H1 (cell line): ENCODE measurements at regions not wholly inside any gene's neighbourhood (a gene's known extent, or its start where the extent isn't known, plus 50 kb on each side); places are given as distances from the start of the nearest gene placed in this dataset.

ENCODE experiments used
- CTCF ChIA-PET: fragments of 300-600 bp; sonication (Branson Sonifier 250); formaldehyde crosslinking; loops from one replicate; lab custom pipeline; 2021; ENCODE audit not compliant: partially characterized antibody; lab: Charles Lee
- POLR2A ChIA-PET: fragments of 300-600 bp; sonication (Branson Sonifier 250); formaldehyde crosslinking; loops from one replicate; lab custom pipeline; 2021; ENCODE audit warnings: inconsistent platforms; ENCODE audit not compliant: partially characterized antibody; lab: Charles Lee
- DNase-seq, 2 experiments: peaks; one replicate each; pipeline versions ENCODE4 v3.0.0 to v3.0.0-alpha.2; 2010 to 2022; ENCODE audit warnings: low spot score in 2 of 2, low read depth in 1 of 2, mixed read lengths in 1 of 2
- FAIRE-seq: peaks from 2 replicates; lab custom pipeline; 2011; peaks lifted over from hg19 to GRCh38; lab: Jason Lieb, UNC
- H2AFZ ChIP-seq: 2 replicates; pipeline ENCODE4 v1.8.1; 2012; ENCODE audit warnings: low read length, inconsistent platforms
- H2AK5ac ChIP-seq: 2 replicates; pipeline ENCODE4 v1.6.1; 2013; ENCODE audit warnings: low read depth, low read length
- H2BK120ac ChIP-seq: replicated peaks from 2 replicates; pipeline ENCODE3; 2013; ENCODE audit warnings: low read depth, low read length, inconsistent platforms
- H2BK12ac ChIP-seq: 2 replicates; pipeline ENCODE4 v1.6.1; 2013; ENCODE audit warnings: low read depth, low read length
- H2BK15ac ChIP-seq: 2 replicates; pipeline ENCODE4 v1.6.1; 2013; ENCODE audit warnings: low read length
- H2BK20ac ChIP-seq: 2 replicates; pipeline ENCODE4 v1.6.1; 2013; ENCODE audit warnings: low read length
- H2BK5ac ChIP-seq: 2 replicates; pipeline ENCODE4 v1.6.1; 2013; ENCODE audit warnings: low read depth, low read length
- H3K14ac ChIP-seq: 2 replicates; pipeline ENCODE4 v1.6.1; 2013; ENCODE audit warnings: inconsistent platforms; ENCODE audit not compliant: insufficient read length
- H3K18ac ChIP-seq: 2 replicates; pipeline ENCODE4 v1.6.1; 2013; ENCODE audit warnings: low read length; ENCODE audit errors: extremely low read depth
- H3K23ac ChIP-seq: 2 replicates; pipeline ENCODE4 v1.6.1; 2013; ENCODE audit warnings: inconsistent platforms; ENCODE audit not compliant: insufficient read length
- H3K23me2 ChIP-seq: 2 replicates; pipeline ENCODE4 v1.6.1; 2013; ENCODE audit warnings: low read depth, low read length
- H3K27ac ChIP-seq: 2 replicates; pipeline ENCODE4 v1.6.1; 2011; ENCODE audit warnings: low read depth, low read length, inconsistent platforms
- H3K27me3 ChIP-seq, 4 experiments: replicated peaks in 1 of 4; 1 replicate in 1 of 4; 2 replicates in 3 of 4; pipeline versions ENCODE4 v1.6.1 to v1.8.1; 2011 to 2013; ENCODE audit warnings: low read length in 3 of 4, mild to moderate bottlenecking in 3 of 4, inconsistent platforms in 2 of 4, mixed read lengths in 2 of 4, moderate library complexity in 1 of 4; ENCODE audit not compliant: control insufficient read depth in 3 of 4, insufficient read depth in 3 of 4; ENCODE audit errors: extremely low read depth in 1 of 4
- H3K36me3 ChIP-seq, 4 experiments: 2 replicates each; pipeline versions ENCODE4 v1.6.1 to v1.8.1; 2011 to 2013; ENCODE audit warnings: mild to moderate bottlenecking in 4 of 4, low read length in 3 of 4, moderate library complexity in 2 of 4, control low read depth in 1 of 4, inconsistent platforms in 1 of 4; ENCODE audit not compliant: insufficient read depth in 4 of 4, control insufficient read depth in 2 of 4
- H3K4ac ChIP-seq: replicated peaks from 2 replicates; pipeline ENCODE3; 2013; ENCODE audit warnings: low read length, low read depth, mixed read lengths, inconsistent platforms; ENCODE audit not compliant: insufficient read length
- H3K4me1 ChIP-seq, 4 experiments: replicated peaks in 1 of 4; 1 replicate in 1 of 4; 2 replicates in 3 of 4; pipeline versions ENCODE4 v1.6.1 to v1.8.1; 2011 to 2013; ENCODE audit warnings: low read length in 3 of 4, inconsistent platforms in 2 of 4, mixed read lengths in 1 of 4; ENCODE audit not compliant: insufficient read depth in 4 of 4, control insufficient read depth in 3 of 4
- H3K4me2 ChIP-seq, 2 experiments: 2 replicates each; pipeline versions ENCODE4 v1.6.1 to v1.8.1; 2011 to 2013; ENCODE audit warnings: low read depth in 2 of 2, low read length in 2 of 2, control low read depth in 1 of 2, inconsistent platforms in 1 of 2, mild to moderate bottlenecking in 1 of 2; ENCODE audit not compliant: insufficient read depth in 1 of 2
- H3K4me3 ChIP-seq, 4 experiments: fragments of 200-600, 300-600 bp in 1 of 4; sonication (generic), shearing (Covaris generic), sonication (Bioruptor Twin) in 1 of 4; 2 replicates each; pipeline versions ENCODE4 v1.5.1 to v1.8.1; 2011 to 2016; ENCODE audit warnings: low read length in 4 of 4, low read depth in 3 of 4, control low read depth in 2 of 4, inconsistent platforms in 2 of 4, mild to moderate bottlenecking in 2 of 4, mixed read lengths in 1 of 4, moderate library complexity in 1 of 4; ENCODE audit not compliant: insufficient read depth in 2 of 4; ENCODE audit errors: extremely low read depth in 1 of 4
- H3K56ac ChIP-seq: replicated peaks from 2 replicates; pipeline ENCODE3; 2013; ENCODE audit warnings: low read depth, mild to moderate bottlenecking, mixed read lengths, low read length, inconsistent platforms; ENCODE audit not compliant: insufficient read length
- H3K79me1 ChIP-seq: 2 replicates; pipeline ENCODE4 v1.6.1; 2013; ENCODE audit warnings: low read depth, low read length, control low read depth
- H3K79me2 ChIP-seq, 2 experiments: 2 replicates each; pipeline versions ENCODE4 v1.6.1 to v1.8.1; 2012 to 2013; ENCODE audit warnings: low read length in 2 of 2, mild to moderate bottlenecking in 2 of 2, inconsistent platforms in 1 of 2; ENCODE audit not compliant: insufficient read depth in 2 of 2, control insufficient read depth in 1 of 2
- H3K9ac ChIP-seq, 4 experiments: replicated peaks in 1 of 4; 1 replicate in 1 of 4; 2 replicates in 3 of 4; pipeline versions ENCODE4 v1.6.1 to v1.8.1; 2011 to 2013; ENCODE audit warnings: low read depth in 3 of 4, low read length in 3 of 4, control low read depth in 2 of 4, mild to moderate bottlenecking in 2 of 4, moderate library complexity in 2 of 4, inconsistent platforms in 1 of 4; ENCODE audit errors: extremely low read depth in 1 of 4
- H3K9me3 ChIP-seq, 2 experiments: 2 replicates each; pipeline versions ENCODE4 v1.6.1 to v1.8.1; 2012 to 2013; ENCODE audit warnings: mild to moderate bottlenecking in 2 of 2, moderate library complexity in 2 of 2, control low read depth in 1 of 2, inconsistent platforms in 1 of 2, low read depth in 1 of 2, low read length in 1 of 2, mixed read lengths in 1 of 2; ENCODE audit not compliant: insufficient read depth in 2 of 2
- H4K20me1 ChIP-seq, 2 experiments: replicated peaks in 1 of 2; 2 replicates each; pipeline versions ENCODE3 to v1.8.1; 2011 to 2013; ENCODE audit warnings: inconsistent platforms in 2 of 2, low read length in 2 of 2, mild to moderate bottlenecking in 1 of 2; ENCODE audit not compliant: insufficient read depth in 2 of 2, control insufficient read depth in 1 of 2
- H4K5ac ChIP-seq: 2 replicates; pipeline ENCODE4 v1.6.1; 2013; ENCODE audit warnings: low read length, low read depth, mixed read lengths, inconsistent platforms; ENCODE audit not compliant: insufficient read length
- H4K8ac ChIP-seq: 2 replicates; pipeline ENCODE4 v1.8.0; 2013; ENCODE audit warnings: mild to moderate bottlenecking, moderate library complexity, low read length, inconsistent platforms; ENCODE audit not compliant: insufficient read depth; ENCODE audit errors: extremely low read depth
- H4K91ac ChIP-seq: replicated peaks from 2 replicates; pipeline ENCODE3; 2013; ENCODE audit warnings: low read length, mixed read lengths, inconsistent platforms; ENCODE audit not compliant: insufficient read length
- BCL11A ChIP-seq, 2 experiments: IDR thresholded peaks; one replicate each; pipeline ENCODE4 v1.6.1; 2011; ENCODE audit warnings: low read depth in 2 of 2, low read length in 2 of 2, mild to moderate bottlenecking in 2 of 2
- NANOG ChIP-seq: IDR thresholded peaks from 2 replicates; pipeline ENCODE4 v1.6.1; 2011; ENCODE audit warnings: low read length, low read depth, mild to moderate bottlenecking, inconsistent platforms; ENCODE audit not compliant: insufficient read depth, poor library complexity, severe bottlenecking
- RAD21 ChIP-seq, 2 experiments: IDR thresholded peaks in 1 of 2; conservative IDR thresholded peaks in 1 of 2; 2 replicates each; pipeline ENCODE4 v1.6.1; 2011; ENCODE audit warnings: low read depth in 2 of 2, low read length in 2 of 2, improper control_type of control experiment in 1 of 2, inconsistent platforms in 1 of 2, mild to moderate bottlenecking in 1 of 2, moderate library complexity in 1 of 2
- SIX5 ChIP-seq: IDR thresholded peaks from 2 replicates; pipeline ENCODE4 v1.6.1; 2011; ENCODE audit warnings: mild to moderate bottlenecking, low read depth, low read length
- SP1 ChIP-seq: IDR thresholded peaks from 2 replicates; pipeline ENCODE4 v1.6.1; 2011; ENCODE audit warnings: low read depth, low read length
- TAF7 ChIP-seq: optimal IDR thresholded peaks from 2 replicates; pipeline ENCODE3; 2011; ENCODE audit warnings: low read depth, mild to moderate bottlenecking, inconsistent platforms, low read length, moderate library complexity, borderline replicate concordance
- TBP ChIP-seq: IDR thresholded peaks from 2 replicates; pipeline ENCODE4 v1.6.1; 2011; ENCODE audit warnings: low read depth, low read length, improper control_type of control experiment
- TCF12 ChIP-seq: IDR thresholded peaks from 2 replicates; pipeline ENCODE4 v1.6.1; 2011; ENCODE audit warnings: low read depth, mild to moderate bottlenecking, low read length
- YY1 ChIP-seq: IDR thresholded peaks from 2 replicates; pipeline ENCODE4 v1.6.1; 2011; ENCODE audit warnings: low read depth, mild to moderate bottlenecking, low read length
- WGBS, 2 experiments: shearing (Covaris generic) in 1 of 2; methylation state at CpG; one replicate each; pipeline versions ENCODE4 v1.1.6 to v1.1.7; 2013 to 2015; ENCODE audit warnings: low lambda C conversion rate in 2 of 2, mixed read lengths in 2 of 2, inconsistent platforms in 1 of 2, low coverage in 1 of 2, missing lambda C conversion rate in 1 of 2; ENCODE audit not compliant: insufficient replicate concordance in 2 of 2, insufficient coverage in 1 of 2, insufficient read length in 1 of 2; ENCODE audit errors: extremely low coverage in 1 of 2, missing lambda C conversion rate in 1 of 2; 5-methylcytosine and 5-hydroxymethylcytosine counted together
- TF ChIP-seq, protein P1 (sequence below): IDR thresholded peaks from 2 replicates; pipeline ENCODE4 v1.6.1; 2011; ENCODE audit warnings: low read length, improper control_type of control experiment

DNA sequence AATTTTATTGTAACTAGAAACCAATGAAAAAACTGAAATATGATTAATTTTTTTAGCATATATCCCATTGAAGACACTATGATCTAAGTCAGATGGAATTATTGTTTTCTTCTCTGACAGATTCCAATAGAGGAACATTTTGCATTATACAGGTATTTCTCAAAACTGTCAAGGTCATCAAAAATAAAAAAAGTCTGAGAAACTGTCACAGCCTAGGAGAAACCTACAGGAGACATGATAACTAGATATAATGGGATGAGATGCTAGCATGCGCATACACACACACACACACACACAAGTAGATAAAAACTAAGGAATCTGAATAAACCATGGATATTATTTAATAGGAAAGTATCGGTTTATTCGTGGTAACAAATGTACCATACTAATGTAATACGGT is 161.9 kb upstream of the HCRTR2 start:
- Histone ChIP-seq H3K36me3 (no peaks in the 10 kb centered on the region), H3K9me3 (no peaks in the 10 kb centered on the region), H3K27me3 (no peaks in the 10 kb centered on the region), H2BK15ac (no peak overlapping the region), H2BK20ac (no peak overlapping the region), H4K5ac (no peak overlapping the region), H3K23ac (no peak overlapping the region), H2AK5ac (no peak overlapping the region), H3K27ac (no peak overlapping the region), H2BK5ac (no peak overlapping the region), H3K14ac (no peak overlapping the region), H3K56ac (no peak overlapping the region), H2BK12ac (no peak overlapping the region), H2AFZ (no peak overlapping the region), H3K4me2 (no peak overlapping the region), H3K4ac (no peak overlapping the region), H3K4me3 (no peak overlapping the region), H4K20me1 (no peaks in the 10 kb centered on the region), H3K18ac (no peak overlapping the region), H4K91ac (no peak overlapping the region), H3K79me2 (no peaks in the 10 kb centered on the region), H3K79me1 (no peaks in the 10 kb centered on the region), H2BK120ac (no peak overlapping the region), H3K23me2 (no peaks in the 10 kb centered on the region), H3K4me1 (peaks cover 0 to 6% (median 0%) of the 10 kb centered on the region in 4 experiments; a peak in 1 of 7 replicates), H3K9ac (no peak overlapping the region), H4K8ac (no peak overlapping the region)
- FAIRE-seq (no peak), DNase-seq (no peak)
- ChIA-PET POLR2A (no interaction called here), CTCF (interaction anchor here (1.1 to 1.6 kb wide), 3 partner anchors 32 to 295 kb away, joined by 3 read pairs; no protein-coding TSS in a partner anchor)
- TF ChIP-seq SIX5 (no peak), SP1 (no peak), TCF12 (no peak), TBP (no peak), YY1 (no peak), RAD21 (IDR thresholded peaks at IDR 0.05 in 1 of 2, conservative IDR thresholded peaks at IDR 0.05 in 1 of 2; ENCODE audit: low read depth in 2 of 2, low read length in 2 of 2) (no peak), TAF7 (no peak), NANOG (no peak), BCL11A (IDR thresholded peaks at IDR 0.05; ENCODE audit: low read depth in 2 of 2, low read length in 2 of 2) (no peak)
- TF ChIP-seq, protein P1, sequence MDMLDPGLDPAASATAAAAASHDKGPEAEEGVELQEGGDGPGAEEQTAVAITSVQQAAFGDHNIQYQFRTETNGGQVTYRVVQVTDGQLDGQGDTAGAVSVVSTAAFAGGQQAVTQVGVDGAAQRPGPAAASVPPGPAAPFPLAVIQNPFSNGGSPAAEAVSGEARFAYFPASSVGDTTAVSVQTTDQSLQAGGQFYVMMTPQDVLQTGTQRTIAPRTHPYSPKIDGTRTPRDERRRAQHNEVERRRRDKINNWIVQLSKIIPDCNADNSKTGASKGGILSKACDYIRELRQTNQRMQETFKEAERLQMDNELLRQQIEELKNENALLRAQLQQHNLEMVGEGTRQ: no peak
- whole genome bisulfite sequencing, 2 experiments: 97% methylated on average over 4 of the region's 4 CpGs; no CpG with 5 or more reads in 1 of the 2 experiments
